Body of pancreas (tissue), 4 donors: ENCODE measurements at regions not wholly inside any gene's neighbourhood (a gene's known extent, or its start where the extent isn't known, plus 50 kb on each side); places are given as distances from the start of the nearest gene placed in this dataset.

ENCODE experiments used
- ATAC-seq: fragments of 150-250 bp; one replicate; pipeline ENCODE4 v1.9.1; 2016
- DNase-seq, 4 donors: peaks; one replicate each; pipeline ENCODE4 v3.0.0-alpha.2; 2019
- H3K27ac ChIP-seq, 4 donors: fragments of 200-600 bp; sonication (generic); 1 replicate in 3 of 4; 2 replicates in 1 of 4; pipeline versions ENCODE4 v1.5.1 to v1.6.1; 2016 to 2019; ENCODE audit warnings: mild to moderate bottlenecking in 1 of 4, mixed read lengths in 1 of 4, moderate library complexity in 1 of 4
- H3K27me3 ChIP-seq, 2 donors: fragments of 200-600 bp; sonication (generic); one replicate each; pipeline ENCODE4 v1.6.0; 2016; ENCODE audit warnings: mild to moderate bottlenecking in 1 of 2
- H3K36me3 ChIP-seq, 2 donors: fragments of 200-600 bp; sonication (generic); replicated peaks in 1 of 2; 2 replicates each; pipeline ENCODE4 v1.5.1; 2016; ENCODE audit warnings: low read depth in 2 of 2; ENCODE audit not compliant: insufficient read depth in 1 of 2
- H3K4me1 ChIP-seq: fragments of 200-600 bp; sonication (generic); one replicate; pipeline ENCODE4 v1.6.0; 2016
- H3K4me3 ChIP-seq, 2 donors: fragments of 200-600 bp; sonication (generic); 1 replicate in 1 of 2; 2 replicates in 1 of 2; pipeline ENCODE4 v1.5.1; 2016 to 2019
- H3K9me3 ChIP-seq, 3 donors: fragments of 200-600 bp; sonication (generic); 1 replicate in 2 of 3; 2 replicates in 1 of 3; pipeline ENCODE4 v1.5.1; 2016
- CTCF ChIP-seq, 7 experiments: fragments of 450-650 bp in 4 of 7; fragments of 200-600 bp in 3 of 7; sonication (generic) in 3 of 7; IDR thresholded peaks; one replicate each; pipeline ENCODE4 v1.5.1; 2016 to 2019; ENCODE audit warnings: antibody characterized with exemption in 7 of 7
- POLR2A ChIP-seq, 3 donors: fragments of 450-650 bp; IDR thresholded peaks; one replicate each; pipeline ENCODE4 v1.6.1; 2016; ENCODE audit warnings: antibody characterized with exemption in 3 of 3, mild to moderate bottlenecking in 2 of 3
- WGBS, 2 donors: methylation state at CpG; one replicate each; pipeline ENCODE4 v1.1.5; 2017; 5-methylcytosine and 5-hydroxymethylcytosine counted together
- intact Hi-C: fragments of 100-400 bp; cut with DNase I; formaldehyde crosslinking; loops from one replicate; pipeline ENCODE4 v1.15.1; 2023

DNA sequence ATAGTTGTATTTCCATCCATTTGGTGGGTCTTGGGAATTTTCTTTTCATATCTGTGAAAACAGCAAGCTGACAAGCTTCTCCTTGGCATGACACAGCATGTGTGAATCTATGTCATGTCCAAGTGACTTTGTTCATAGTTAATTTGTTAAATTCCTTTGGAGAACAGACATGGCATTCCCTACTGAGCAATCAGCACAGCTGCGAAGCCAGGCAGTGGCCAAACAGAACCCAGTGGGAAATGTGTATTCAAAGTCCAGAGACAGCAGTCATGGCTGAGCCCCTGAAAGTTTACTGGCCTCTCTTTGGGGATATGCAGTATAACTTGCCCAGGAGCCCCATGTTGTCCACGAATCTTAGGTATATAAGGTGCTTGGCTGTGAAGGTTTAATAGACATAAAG, 474.7 kb downstream of the NKX6-1 start:
- intact Hi-C loops: no loop called here
- H3K4me1 ChIP-seq: no peaks in the 10 kb centered on the region
- WGBS, 2 donors: 52 to 56% methylated on average over 2 of the region's 2 CpGs

GRCh38 chr4:84022564-84022963, 476.5 kb downstream of the NKX6-1 start:
- ATAC-seq (no peak), DNase-seq (no peak)
- no peak for TF ChIP-seq CTCF (IDR thresholded peaks at IDR 0.05)
- TF ChIP-seq POLR2A (IDR thresholded peaks at IDR 0.05): no peak
- Histone ChIP-seq H3K27ac (no peak overlapping the region), H3K4me3 (no peak overlapping the region), H3K27me3 (no peaks in the 10 kb centered on the region), H3K9me3 (no peaks in the 10 kb centered on the region), H3K4me1 (no peaks in the 10 kb centered on the region), H3K36me3 (no peaks in the 10 kb centered on the region)
- intact Hi-C loops: no loop called here
- 63 to 64% methylated on average over 5 of the region's 5 CpGs for WGBS, 2 donors

More for the DNA sequence above, 474.7 kb downstream of the NKX6-1 start:
- TF ChIP-seq POLR2A (IDR thresholded peaks at IDR 0.05) (no peak), CTCF (IDR thresholded peaks at IDR 0.05) (no peak)
- no peaks in the 10 kb centered on the region for H3K27me3 ChIP-seq
- no peaks in the 10 kb centered on the region for H3K36me3 ChIP-seq
- no peak overlapping the region for H3K4me3 ChIP-seq
- ATAC-seq (no peak), DNase-seq (no peak)
- no peak overlapping the region for H3K27ac ChIP-seq
- H3K9me3 ChIP-seq: no peaks in the 10 kb centered on the region

DNA sequence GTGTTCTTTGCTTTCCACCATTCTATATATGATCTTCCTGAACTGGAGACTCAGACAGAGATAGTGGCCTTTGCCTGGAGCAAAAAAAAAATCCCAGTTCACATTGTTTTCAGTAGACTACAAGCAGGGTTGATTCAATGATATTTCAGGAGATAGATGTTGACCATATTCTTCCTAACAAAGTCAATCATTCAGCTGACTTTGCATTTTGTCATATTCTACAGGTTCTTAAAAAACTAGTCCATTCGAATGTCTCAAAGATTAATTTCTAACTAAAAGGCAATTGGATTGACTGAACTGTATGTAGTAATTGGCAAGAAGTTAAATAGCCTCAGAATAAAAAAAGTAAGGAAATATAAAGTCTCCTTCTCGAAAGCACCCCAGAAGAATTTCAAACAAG, 479.5 kb downstream of the NKX6-1 start:
- Histone ChIP-seq H3K27me3 (no peaks in the 10 kb centered on the region), H3K4me3 (no peak overlapping the region), H3K36me3 (no peaks in the 10 kb centered on the region), H3K9me3 (no peaks in the 10 kb centered on the region), H3K27ac (no peak overlapping the region), H3K4me1 (no peaks in the 10 kb centered on the region)
- ATAC-seq: no peak
- intact Hi-C loops: no loop called here
- WGBS, 2 donors: 60 to 64% methylated on average over 2 of the region's 2 CpGs
- TF ChIP-seq POLR2A (IDR thresholded peaks at IDR 0.05): no peak
- TF ChIP-seq CTCF (IDR thresholded peaks at IDR 0.05): no peak
- DNase-seq: no peak

GRCh38 chr4:84003046-84003445, 467.1 kb downstream of the GPAT3 start:
- ATAC-seq (no peak), DNase-seq (no peak)
- WGBS, 2 donors: 86 to 89% methylated on average over 2 of the region's 2 CpGs
- Histone ChIP-seq H3K4me3 (no peak overlapping the region), H3K36me3 (no peaks in the 10 kb centered on the region), H3K27me3 (no peaks in the 10 kb centered on the region), H3K27ac (no peak overlapping the region), H3K9me3 (no peaks in the 10 kb centered on the region), H3K4me1 (no peaks in the 10 kb centered on the region)
- intact Hi-C loops: no loop called here
- TF ChIP-seq CTCF (IDR thresholded peaks at IDR 0.05) (no peak), POLR2A (IDR thresholded peaks at IDR 0.05) (no peak)

DNA sequence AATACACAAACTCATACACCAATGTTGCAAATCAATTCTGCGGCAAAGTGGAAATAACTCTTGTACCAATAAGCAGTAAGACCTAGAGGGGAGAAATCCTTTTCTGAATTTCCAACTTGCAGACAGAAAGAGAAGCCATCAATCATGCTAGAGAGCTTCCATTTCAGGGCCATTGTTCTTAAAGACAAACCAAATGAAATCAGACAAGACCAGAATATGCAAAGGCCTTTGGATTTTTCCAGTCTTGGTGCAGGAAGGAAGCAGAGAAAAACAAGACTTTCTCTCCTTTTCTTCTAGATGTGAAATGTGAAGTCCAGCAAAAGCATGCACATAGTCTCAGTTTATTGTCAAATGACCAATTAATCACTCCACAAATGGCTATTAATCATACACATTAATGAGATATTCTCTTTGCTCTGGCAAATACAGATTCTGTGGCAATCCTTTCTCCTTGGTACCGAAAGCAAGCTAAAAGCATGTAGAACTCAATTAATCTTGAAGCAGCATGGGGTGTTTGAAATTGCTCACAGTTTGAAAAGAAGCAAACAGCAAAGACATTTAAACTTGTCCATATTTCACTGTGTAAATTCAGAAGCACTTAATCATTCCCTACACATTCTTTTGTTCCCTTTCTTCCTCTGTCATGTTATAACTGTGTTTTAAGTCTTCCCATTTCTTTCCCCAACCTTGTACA, 466.1 kb downstream of the GPAT3 start:
- DNase-seq: no peak
- Histone ChIP-seq H3K36me3 (no peaks in the 10 kb centered on the region), H3K27me3 (no peaks in the 10 kb centered on the region), H3K27ac (no peak overlapping the region), H3K9me3 (no peaks in the 10 kb centered on the region), H3K4me3 (no peak overlapping the region), H3K4me1 (no peaks in the 10 kb centered on the region)
- intact Hi-C loops: no loop called here
- ATAC-seq: no peak
- 46 to 60% methylated on average over 2 of the region's 2 CpGs for WGBS, 2 donors
- TF ChIP-seq POLR2A (IDR thresholded peaks at IDR 0.05) (no peak), CTCF (IDR thresholded peaks at IDR 0.05) (no peak)
